ENCODE measurements at regions not wholly inside any gene's neighbourhood (a gene's known extent, or its start where the extent isn't known, plus 50 kb on each side); places are given as distances from the start of the nearest gene placed in this dataset.

DNA sequence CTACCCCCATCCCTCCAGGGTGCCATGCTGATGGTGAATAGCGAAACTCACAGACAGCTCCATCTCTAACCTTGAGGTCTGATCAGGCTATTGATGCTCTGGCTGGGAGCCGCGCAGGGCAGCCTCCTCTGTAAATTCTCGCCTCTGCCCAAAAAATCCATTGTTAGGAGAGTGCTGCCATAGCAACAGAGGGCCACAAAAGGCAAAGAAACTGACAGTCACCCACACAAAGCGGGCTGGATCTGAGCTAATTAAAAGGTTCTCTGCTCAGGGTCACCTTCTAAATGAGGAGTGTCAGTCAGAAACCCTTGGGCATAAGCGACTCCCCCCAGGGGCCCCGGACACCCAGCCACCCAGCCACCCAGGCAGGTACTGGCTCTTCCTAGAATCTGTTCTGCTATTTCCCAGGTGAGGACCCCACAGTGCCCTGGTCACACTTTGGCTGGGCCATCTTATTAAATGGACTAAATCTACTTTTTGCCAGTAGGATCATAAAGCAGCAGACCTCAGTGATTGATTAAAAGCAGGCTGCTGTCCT is 126.7 kb downstream of the MED10 start:
- H3K4me3 ChIP-seq (replicated peaks; ENCODE audit: insufficient read depth, low read length): no peak overlapping the region
- TF ChIP-seq CTCF (IDR thresholded peaks at IDR 0.05; ENCODE audit: insufficient read depth, low read length) (no peak), SPI1 (IDR thresholded peaks at IDR 0.05; ENCODE audit: borderline replicate concordance, low read depth) (no peak), POLR2AphosphoS5 (IDR thresholded peaks at IDR 0.05; ENCODE audit: low read depth) (no peak), GABPA (IDR thresholded peaks at IDR 0.05; ENCODE audit: low read depth) (no peak)
- TF ChIP-seq, protein P1, sequence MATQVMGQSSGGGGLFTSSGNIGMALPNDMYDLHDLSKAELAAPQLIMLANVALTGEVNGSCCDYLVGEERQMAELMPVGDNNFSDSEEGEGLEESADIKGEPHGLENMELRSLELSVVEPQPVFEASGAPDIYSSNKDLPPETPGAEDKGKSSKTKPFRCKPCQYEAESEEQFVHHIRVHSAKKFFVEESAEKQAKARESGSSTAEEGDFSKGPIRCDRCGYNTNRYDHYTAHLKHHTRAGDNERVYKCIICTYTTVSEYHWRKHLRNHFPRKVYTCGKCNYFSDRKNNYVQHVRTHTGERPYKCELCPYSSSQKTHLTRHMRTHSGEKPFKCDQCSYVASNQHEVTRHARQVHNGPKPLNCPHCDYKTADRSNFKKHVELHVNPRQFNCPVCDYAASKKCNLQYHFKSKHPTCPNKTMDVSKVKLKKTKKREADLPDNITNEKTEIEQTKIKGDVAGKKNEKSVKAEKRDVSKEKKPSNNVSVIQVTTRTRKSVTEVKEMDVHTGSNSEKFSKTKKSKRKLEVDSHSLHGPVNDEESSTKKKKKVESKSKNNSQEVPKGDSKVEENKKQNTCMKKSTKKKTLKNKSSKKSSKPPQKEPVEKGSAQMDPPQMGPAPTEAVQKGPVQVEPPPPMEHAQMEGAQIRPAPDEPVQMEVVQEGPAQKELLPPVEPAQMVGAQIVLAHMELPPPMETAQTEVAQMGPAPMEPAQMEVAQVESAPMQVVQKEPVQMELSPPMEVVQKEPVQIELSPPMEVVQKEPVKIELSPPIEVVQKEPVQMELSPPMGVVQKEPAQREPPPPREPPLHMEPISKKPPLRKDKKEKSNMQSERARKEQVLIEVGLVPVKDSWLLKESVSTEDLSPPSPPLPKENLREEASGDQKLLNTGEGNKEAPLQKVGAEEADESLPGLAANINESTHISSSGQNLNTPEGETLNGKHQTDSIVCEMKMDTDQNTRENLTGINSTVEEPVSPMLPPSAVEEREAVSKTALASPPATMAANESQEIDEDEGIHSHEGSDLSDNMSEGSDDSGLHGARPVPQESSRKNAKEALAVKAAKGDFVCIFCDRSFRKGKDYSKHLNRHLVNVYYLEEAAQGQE (IDR thresholded peaks at IDR 0.05; ENCODE audit: insufficient replicate concordance, low read depth): no peak
- H3K27me3 ChIP-seq (ENCODE audit: insufficient read depth, poor library complexity, severe bottlenecking): no peaks in the 10 kb centered on the region
- no peak for DNase-seq (ENCODE audit: low read depth in 1 of 2, low spot score in 1 of 2)
- no peak overlapping the region for H3K27ac ChIP-seq (replicated peaks)

- TF ChIP-seq POLR2AphosphoS5 (IDR thresholded peaks at IDR 0.05; ENCODE audit: low read depth) (no peak), GABPA (IDR thresholded peaks at IDR 0.05; ENCODE audit: low read depth) (no peak), CTCF (IDR thresholded peaks at IDR 0.05; ENCODE audit: insufficient read depth, low read length) (no peak), SPI1 (IDR thresholded peaks at IDR 0.05; ENCODE audit: borderline replicate concordance, low read depth) (no peak)
- TF ChIP-seq, protein P1 (IDR thresholded peaks at IDR 0.05; ENCODE audit: insufficient replicate concordance, low read depth): no peak
- no peak overlapping the region for H3K4me3 ChIP-seq (replicated peaks; ENCODE audit: insufficient read depth, low read length)
- no peaks in the 10 kb centered on the region for H3K27me3 ChIP-seq (ENCODE audit: insufficient read depth, poor library complexity, severe bottlenecking)
Measured at GRCh38 chr5:6250121-6250520, 128.2 kb downstream of the MED10 start.

GRCh38 chr5:6248132-6248531 is 130.2 kb downstream of the MED10 start:
- Histone ChIP-seq H3K4me3 (replicated peaks; ENCODE audit: insufficient read depth, low read length) (no peak overlapping the region), H3K27me3 (ENCODE audit: insufficient read depth, poor library complexity, severe bottlenecking) (no peaks in the 10 kb centered on the region), H3K27ac (replicated peaks) (no peak overlapping the region)
- no peak for DNase-seq (ENCODE audit: low read depth in 1 of 2, low spot score in 1 of 2)
- TF ChIP-seq POLR2AphosphoS5 (IDR thresholded peaks at IDR 0.05; ENCODE audit: low read depth) (no peak), CTCF (IDR thresholded peaks at IDR 0.05; ENCODE audit: insufficient read depth, low read length) (no peak)

More at GRCh38 chr5:6250121-6250520, 128.2 kb downstream of the MED10 start:
- no peak overlapping the region for H3K27ac ChIP-seq (replicated peaks)
- DNase-seq (ENCODE audit: low read depth in 1 of 2, low spot score in 1 of 2): no peak

- Histone ChIP-seq H3K4me3 (replicated peaks; ENCODE audit: insufficient read depth, low read length) (no peak overlapping the region), H3K27ac (replicated peaks) (no peak overlapping the region), H3K27me3 (ENCODE audit: insufficient read depth, poor library complexity, severe bottlenecking) (no peaks in the 10 kb centered on the region)
- TF ChIP-seq POLR2AphosphoS5 (IDR thresholded peaks at IDR 0.05; ENCODE audit: low read depth) (no peak), GABPA (IDR thresholded peaks at IDR 0.05; ENCODE audit: low read depth) (no peak), CTCF (IDR thresholded peaks at IDR 0.05; ENCODE audit: insufficient read depth, low read length) (no peak), SPI1 (IDR thresholded peaks at IDR 0.05; ENCODE audit: borderline replicate concordance, low read depth) (no peak)
- TF ChIP-seq, protein P1 (IDR thresholded peaks at IDR 0.05; ENCODE audit: insufficient replicate concordance, low read depth): no peak
- DNase-seq (ENCODE audit: low read depth in 1 of 2, low spot score in 1 of 2): no peak
Measured at GRCh38 chr5:6246820-6247437, 131.4 kb downstream of the MED10 start.

Measured in HL-60 (cell line).